ENCODE measurements at regions not wholly inside any gene's neighbourhood (a gene's known extent, or its start where the extent isn't known, plus 50 kb on each side); places are given as distances from the start of the nearest gene placed in this dataset.

- no peak for DNase-seq (ENCODE audit: low read depth, low spot score)
- ChIA-PET CTCF (no interaction called here), POLR2A (no interaction called here)
- H3K4me1 ChIP-seq (ENCODE audit: control insufficient read depth, insufficient read depth, low read length) = no peaks in the 10 kb centered on the region
- H3K27ac ChIP-seq (ENCODE audit: low read length) = no peak overlapping the region
- no TSS peak for BruUV-seq (replicated peaks)
- no peak for ATAC-seq
- intact Hi-C loops (cut with micrococcal nuclease; ENCODE audit: unreplicated experiment) = no loop called here
- TF ChIP-seq TCF7L2 (IDR thresholded peaks at IDR 0.05; ENCODE audit: low read depth, low read length) (no peak), CTCF (IDR thresholded peaks at IDR 0.05) (no peak), POLR2AphosphoS5 (IDR thresholded peaks at IDR 0.05; ENCODE audit: low read depth, low read length) (no peak), SIN3A (IDR thresholded peaks at IDR 0.05; ENCODE audit: borderline replicate concordance, insufficient read depth, low read depth, low read length) (no peak), REST (IDR thresholded peaks at IDR 0.05; ENCODE audit: insufficient read depth in 1 of 2, low read depth in 2 of 2, low read length in 1 of 2) (no peak)
- no peaks in the 10 kb centered on the region for H3K27me3 ChIP-seq (ENCODE audit: control insufficient read depth, insufficient read depth, low read length)
- H3K9me3 ChIP-seq (ENCODE audit: control insufficient read depth, insufficient read depth, low read depth, low read length) = no peaks in the 10 kb centered on the region
- in situ Hi-C loops (cut with HindIII; ENCODE audit: low pct_unique_long_range_greater_than_20kb, low sequenced_read_pairs) = no loop called here
- no peaks in the 10 kb centered on the region for H3K36me3 ChIP-seq (ENCODE audit: control insufficient read depth, insufficient read depth, low read length)
- H3K4me3 ChIP-seq (ENCODE audit: low read depth in 2 of 2, low read length in 2 of 2) = no peak overlapping the region
These were observed 230.5 kb upstream of the DMAC1 start for GRCh38 chr9:8030095-8030494.

- in situ Hi-C loops (cut with HindIII; ENCODE audit: low pct_unique_long_range_greater_than_20kb, low sequenced_read_pairs) = no loop called here
These were observed 227.8 kb upstream of the DMAC1 start for GRCh38 chr9:8027351-8027750.

More at GRCh38 chr9:8027351-8027750, 227.8 kb upstream of the DMAC1 start:
- H3K4me1 ChIP-seq (ENCODE audit: control insufficient read depth, insufficient read depth, low read length) = no peaks in the 10 kb centered on the region
- ATAC-seq = no peak
- POLR2A ChIA-PET = no interaction called here
- no peaks in the 10 kb centered on the region for H3K27me3 ChIP-seq (ENCODE audit: control insufficient read depth, insufficient read depth, low read length)
- no peak overlapping the region for H3K27ac ChIP-seq (ENCODE audit: low read length)
- no peaks in the 10 kb centered on the region for H3K9me3 ChIP-seq (ENCODE audit: control insufficient read depth, insufficient read depth, low read depth, low read length)
- CTCF ChIA-PET = no interaction called here
- no peak for TF ChIP-seq REST (IDR thresholded peaks at IDR 0.05; ENCODE audit: insufficient read depth in 1 of 2, low read depth in 2 of 2, low read length in 1 of 2)
- TF ChIP-seq POLR2AphosphoS5 (IDR thresholded peaks at IDR 0.05; ENCODE audit: low read depth, low read length) = no peak
- TF ChIP-seq TCF7L2 (IDR thresholded peaks at IDR 0.05; ENCODE audit: low read depth, low read length) = no peak
- no peak for TF ChIP-seq CTCF (IDR thresholded peaks at IDR 0.05)
- no peak for TF ChIP-seq SIN3A (IDR thresholded peaks at IDR 0.05; ENCODE audit: borderline replicate concordance, insufficient read depth, low read depth, low read length)
- intact Hi-C loops (cut with micrococcal nuclease; ENCODE audit: unreplicated experiment) = no loop called here
- BruUV-seq (replicated peaks) = no TSS peak
- H3K4me3 ChIP-seq (ENCODE audit: low read depth in 2 of 2, low read length in 2 of 2) = no peak overlapping the region
- H3K36me3 ChIP-seq (ENCODE audit: control insufficient read depth, insufficient read depth, low read length) = no peaks in the 10 kb centered on the region
- DNase-seq (ENCODE audit: low read depth, low spot score) = no peak

All from Panc1 (cell line).